Ureter (tissue), 1 donor: ENCODE measurements at regions not wholly inside any gene's neighbourhood (a gene's known extent, or its start where the extent isn't known, plus 50 kb on each side); places are given as distances from the start of the nearest gene placed in this dataset.

Experiments used
- DNase-seq: peaks from one replicate; pipeline ENCODE4 v3.0.0-alpha.2; 2020; ENCODE audit warnings: low spot score
- donor health status: DM: yes; HTN: yes; CAD: no.

DNA sequence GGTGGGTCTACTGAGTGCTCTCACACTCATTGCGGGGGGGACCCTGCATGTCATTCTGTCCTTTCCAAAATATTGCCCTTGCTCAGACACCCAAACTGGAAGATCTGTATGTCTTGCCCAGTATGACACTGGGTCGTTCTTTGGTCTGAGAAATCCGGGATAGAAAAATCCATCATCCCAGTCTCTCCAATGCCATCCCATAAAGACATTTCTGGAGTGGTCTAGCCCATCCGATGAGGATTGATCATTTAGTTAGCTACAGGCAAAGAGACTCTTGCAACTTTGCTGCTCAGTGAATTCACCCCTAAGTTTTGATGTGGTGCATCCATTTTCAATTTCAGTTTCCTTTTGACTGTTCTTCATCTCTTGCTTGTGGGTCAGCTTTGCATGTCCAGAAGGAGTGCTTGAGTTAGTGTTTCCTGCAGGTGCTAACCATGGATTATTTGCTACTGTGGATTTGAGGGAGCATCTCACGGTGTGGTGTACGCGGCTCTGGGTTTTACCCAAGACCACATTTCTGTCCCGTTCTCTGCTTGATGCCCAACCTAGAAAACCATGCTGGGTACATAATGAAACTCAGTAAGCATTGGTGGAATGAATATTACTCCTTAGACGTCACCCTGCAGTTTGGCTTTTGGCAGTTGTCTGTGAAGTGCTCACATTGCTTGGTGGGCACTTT lies 247.0 kb upstream of the MKI67 start:
- no peak for DNase-seq

DNA sequence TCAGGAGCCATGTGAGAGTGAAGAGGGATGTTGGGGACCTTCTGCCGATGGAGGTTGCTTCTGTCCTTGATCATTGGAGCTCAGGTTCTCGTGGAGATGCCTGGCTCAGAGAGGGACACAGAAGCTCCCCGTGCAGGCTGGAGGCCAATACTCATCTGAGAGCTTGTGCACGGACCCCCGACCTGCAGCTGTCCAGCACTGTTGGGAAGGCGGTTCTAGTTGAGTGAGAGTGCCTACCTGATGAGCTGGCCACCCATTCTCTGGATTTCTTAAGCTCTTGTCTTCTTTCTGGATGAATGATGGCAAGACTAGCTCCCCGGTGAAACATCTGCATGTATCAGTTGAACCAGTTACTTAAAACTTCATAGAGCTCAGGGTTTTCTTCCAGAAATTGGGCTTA lies 247.6 kb upstream of the MKI67 start:
- no peak for DNase-seq

DNA sequence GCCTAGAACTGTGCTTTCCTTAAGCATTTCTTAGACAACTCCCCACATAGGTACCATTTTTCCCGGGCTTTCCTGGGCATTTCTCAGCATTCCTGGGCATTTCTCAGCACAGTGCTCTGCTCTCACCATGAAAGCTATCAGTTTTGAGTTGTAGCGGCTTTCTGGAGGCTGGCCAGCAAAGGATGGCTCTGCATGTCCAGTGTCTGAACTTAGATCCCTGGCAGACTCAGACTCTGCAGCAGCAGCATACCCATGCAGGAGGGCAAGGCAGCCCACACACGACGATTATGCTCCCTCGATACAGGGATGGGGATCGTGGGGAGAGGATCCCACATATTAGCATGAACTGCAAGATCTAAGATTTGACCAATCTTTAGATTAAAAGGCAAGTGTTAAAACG lies 248.9 kb upstream of the MKI67 start:
- no peak for DNase-seq

DNA sequence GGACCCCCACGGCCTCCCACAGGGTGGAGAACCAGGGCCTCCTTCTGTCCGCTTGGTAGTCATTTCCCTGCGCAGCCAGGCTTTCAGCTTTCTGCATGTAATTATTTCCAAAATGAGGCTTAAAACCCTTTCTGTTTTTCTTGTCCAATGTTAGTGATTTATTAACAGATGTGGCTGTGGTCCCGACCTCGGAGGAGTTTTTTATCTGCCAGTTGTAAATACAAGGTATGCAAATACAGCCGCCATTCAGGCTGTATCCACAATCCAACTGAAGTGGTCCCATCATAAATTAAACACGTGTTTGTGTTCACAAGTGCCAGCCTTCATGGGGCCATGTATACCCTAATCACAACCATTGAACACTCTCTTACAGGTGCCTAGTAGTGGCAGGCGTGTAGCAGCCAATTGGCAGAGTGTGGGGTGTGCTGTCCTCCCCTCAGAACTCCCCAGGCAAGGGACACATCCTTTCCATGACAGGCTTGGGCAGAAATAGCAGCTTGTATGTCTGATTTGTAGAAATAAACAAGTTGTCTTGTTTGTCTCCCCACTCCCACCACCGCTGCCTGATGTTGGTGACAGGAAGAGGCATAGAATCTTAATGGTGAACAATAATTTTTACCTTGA lies 251.3 kb upstream of the MKI67 start:
- DNase-seq: no peak

DNA sequence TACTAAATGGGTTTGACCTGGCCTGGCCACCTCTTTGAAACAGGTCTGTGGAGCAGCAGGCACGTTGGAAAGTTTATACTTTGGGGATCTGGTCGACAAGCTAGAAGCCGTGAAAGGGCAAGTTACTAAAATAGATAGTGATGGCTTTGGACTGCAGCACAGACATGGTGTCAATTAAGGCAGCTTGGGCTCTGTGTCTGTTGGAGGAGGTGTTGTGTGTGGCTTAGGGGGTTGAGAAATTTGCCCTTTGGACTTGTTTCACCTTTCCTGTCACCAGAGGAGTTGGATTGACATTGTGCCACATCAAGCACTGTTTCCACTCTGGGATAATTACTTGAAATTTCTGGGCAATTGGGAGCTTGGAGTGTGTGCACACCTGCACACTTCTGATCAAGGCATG lies 251.8 kb upstream of the MKI67 start:
- no peak for DNase-seq

DNA sequence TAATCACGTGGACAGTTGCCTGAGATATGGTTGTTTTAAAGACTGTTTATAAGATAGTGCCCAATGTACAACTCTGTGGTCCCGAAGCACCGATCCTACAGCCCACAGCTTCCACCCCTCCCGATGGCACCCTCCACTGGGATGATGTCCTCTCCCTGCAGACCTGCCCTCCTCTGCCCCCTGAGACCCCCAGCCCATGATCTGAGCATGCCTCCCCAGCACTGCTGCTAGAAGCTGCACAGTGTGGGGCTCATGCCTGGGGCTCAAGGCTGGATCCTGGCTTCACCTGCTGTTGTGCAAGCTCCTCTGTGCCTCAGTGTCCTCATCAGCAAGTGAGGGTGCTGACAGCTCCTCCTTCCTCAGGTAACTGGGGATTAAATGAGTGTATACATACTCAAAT lies 254.7 kb upstream of the MKI67 start:
- DNase-seq: no peak

DNA sequence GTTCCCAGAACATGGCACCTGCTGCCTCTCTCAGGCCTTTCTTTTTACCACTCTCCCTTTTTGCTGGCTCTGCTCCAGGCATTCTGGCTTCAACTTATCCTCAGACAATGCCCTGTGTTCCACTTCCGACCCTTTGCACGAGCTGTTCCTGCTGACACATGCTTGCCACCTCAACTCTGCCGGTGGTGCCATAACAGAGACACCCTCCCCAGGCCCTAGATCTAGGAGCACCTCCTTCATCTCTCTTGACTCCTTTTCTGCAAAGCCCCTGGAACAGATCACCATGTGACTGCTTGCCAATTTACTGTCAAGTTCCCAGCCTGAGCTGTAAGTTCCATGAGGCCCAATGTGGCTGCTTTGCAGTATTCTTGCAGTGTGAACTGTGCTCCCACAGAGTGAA lies 256.0 kb upstream of the MKI67 start:
- DNase-seq: no peak

DNA sequence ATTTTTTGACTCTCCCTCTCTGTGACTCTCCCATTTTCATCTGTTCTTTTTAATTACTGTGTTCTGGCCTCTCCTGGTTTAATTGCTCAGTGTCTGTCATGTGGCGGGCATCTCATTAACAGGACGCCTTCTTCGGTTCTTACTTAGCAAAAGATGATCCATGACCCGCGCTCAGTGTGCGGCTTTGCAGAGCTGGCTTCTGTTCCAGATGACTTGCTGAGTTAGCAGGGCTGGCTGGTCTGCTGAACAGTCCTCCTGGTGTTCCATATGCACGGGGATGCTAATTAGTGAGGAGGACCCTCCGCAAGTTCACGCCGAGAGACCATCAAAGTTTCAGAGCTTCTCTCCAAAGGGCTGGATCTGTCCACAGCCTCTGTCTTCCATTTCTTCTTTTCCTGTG lies 258.6 kb upstream of the MKI67 start:
- DNase-seq: no peak

DNA sequence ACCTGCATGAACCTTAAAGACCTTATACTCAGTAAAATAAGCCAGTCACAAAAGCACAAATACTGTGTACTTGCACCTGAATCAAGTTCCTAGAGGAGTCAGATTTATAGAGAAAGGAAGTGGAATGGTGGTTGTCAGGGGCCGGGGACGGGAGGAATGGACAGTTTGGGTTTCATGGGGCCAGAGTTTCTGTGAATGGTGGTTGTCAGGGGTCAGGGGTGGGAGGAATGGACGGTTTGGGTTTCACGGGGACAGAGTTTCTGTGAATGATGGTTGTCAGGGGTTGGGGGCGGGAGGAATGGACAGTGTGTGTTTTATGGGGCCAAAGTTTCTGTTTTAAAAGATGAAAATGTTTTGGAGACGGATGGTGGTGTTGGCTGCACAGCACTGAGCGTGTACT lies 260.0 kb upstream of the MKI67 start:
- DNase-seq: no peak

DNA sequence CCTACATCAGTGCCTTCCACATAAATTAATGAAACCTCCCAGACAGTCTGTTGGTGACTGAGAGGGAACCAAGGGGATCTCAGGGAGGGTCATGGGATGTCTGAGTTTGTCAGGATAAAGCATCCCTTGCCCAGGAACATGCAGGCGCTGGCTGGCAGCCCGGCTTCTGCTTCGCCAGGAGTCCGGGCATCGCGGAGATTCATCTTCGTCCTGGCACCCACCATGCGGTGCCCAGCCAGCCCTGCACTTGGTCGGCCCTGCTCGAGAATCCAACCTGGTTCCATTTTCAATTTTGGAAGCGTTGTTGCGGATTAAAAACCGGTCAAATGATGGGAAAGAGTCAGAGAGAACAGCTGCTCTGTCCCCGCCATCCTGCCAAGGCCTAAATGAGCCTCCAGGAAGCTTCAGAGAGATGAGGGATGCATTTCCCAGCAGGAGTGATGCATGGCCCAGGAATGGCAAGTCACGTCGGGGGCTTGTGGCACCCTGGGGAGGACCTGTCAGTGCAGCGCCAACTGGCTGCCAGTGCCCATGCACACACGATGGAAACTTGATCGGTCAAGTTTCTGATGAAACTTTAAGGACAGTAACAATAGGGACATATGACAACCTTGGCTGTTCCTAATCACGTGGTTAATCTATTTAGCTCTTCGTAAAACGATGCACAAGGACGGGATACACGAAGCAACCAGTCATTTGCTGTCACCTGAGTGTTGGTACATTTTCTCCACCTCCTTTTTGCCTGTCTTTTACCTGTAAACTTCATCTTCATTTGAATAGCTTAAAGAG lies 260.8 kb upstream of the MKI67 start:
- DNase-seq: no peak

DNA sequence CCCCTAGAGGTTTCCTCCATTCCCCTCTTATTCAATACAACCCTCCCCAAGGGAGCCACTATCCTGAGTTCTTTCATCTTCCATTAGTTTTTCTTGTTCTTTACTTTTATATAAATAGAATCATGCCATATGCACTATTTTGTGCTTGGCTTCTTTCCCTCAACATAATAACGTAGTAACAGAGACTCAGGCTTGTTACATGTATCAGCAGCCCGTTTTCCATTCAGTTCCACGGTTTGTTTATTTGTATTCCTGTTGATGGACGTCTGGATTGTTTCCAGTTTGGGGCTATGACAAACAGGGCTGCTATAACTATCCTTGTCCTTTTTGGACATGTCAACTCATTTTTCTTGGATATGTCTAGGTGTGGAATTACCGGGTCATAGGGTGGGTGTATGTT lies 264.4 kb upstream of the MKI67 start:
- no peak for DNase-seq

DNA sequence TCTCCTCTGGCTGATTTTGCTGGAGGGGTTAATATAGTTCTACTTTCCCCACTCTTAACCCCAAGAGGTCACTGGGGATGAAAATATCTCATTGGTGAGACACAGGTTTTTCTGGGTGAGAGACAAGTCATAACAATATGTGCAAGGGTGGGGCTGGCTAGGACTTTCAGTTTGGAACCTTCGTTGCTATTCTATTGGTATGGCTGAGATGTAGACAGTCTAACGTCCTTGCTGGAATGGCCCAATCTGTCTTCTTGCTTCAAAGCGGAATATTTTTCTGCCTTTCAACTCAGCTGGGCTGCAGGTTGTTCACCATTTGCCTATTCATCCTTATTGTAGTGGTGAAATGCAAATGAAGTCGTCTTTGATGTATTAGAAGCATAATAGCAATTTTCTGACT lies 267.3 kb upstream of the MKI67 start:
- DNase-seq: no peak

DNA sequence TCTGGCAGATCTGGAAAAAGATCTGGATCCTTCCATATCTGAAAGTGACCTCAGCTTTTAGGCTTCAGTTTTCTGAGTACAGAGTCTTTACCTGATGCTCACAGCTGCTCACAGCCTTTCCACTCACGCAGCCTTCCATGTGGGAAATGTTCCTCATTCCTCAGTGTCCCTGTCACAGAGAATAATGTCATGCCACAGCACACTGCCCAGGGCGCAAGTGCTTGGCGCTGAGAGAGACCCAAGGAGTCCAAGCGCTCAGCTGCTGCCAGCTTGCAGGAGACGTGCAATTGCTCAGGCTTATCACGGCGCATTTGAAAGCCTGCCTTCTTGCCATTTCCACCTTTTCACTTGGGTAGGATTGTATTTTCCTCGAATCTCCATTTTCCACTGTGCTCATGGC lies 271.9 kb upstream of the MKI67 start:
- no peak for DNase-seq

DNA sequence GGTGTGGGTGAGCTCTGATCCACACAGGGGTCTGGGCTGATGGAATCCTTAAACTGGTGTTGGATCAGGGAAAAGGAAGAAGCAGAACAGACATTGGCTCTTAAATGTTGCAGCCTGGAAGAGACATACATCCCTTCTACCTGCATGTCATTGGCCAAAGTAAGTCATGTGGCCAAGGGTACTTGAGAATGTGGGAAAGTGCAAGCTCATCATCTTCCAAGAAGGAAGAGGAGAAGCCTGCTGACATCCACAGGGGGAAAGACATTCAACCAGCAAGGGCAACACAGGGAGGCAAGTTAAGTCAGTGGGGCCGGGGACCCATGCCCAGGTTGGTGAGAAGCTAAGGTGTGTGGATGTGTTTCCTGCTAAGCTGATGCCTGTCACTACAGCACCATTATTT lies 272.8 kb upstream of the MKI67 start:
- DNase-seq: no peak

DNA sequence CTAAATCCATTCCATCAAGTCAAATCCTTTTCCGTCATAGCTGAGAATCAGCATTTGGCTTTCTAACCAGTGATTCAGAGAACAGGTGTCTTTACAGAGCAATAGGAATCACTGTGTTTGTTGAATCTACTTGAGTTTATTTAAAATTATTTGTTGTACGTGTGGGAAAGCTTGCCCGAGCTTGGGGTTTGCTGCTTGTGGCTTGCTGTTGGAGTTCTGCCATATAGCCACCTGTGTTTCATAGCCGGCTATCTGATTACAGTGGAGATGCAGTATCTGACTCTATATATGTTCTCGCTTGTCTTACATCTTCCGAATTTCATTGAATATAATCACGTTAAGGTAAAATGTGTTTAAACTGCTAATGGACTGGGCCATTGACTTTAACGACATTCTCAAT lies 274.3 kb upstream of the MKI67 start:
- no peak for DNase-seq

DNA sequence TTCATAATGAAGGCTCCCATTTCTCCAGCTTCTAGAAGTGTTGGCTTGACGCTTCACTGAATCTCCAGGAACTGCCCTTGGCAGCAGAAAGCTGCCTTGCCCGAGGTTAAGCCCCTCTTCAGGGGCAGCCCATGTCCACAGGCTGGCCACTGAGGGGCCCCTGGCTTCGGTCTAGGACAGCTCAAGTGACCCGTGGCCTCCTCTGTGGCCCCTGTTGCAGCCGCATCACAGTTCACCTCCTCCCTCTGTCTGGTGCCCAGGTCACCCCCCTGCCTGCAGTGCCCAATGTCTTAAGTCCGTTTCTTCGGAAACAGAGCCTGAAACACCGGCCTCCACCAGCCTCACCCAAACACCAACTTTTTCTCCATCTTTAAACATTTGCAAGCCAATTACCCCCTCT lies 279.2 kb upstream of the MKI67 start:
- DNase-seq: no peak

DNA sequence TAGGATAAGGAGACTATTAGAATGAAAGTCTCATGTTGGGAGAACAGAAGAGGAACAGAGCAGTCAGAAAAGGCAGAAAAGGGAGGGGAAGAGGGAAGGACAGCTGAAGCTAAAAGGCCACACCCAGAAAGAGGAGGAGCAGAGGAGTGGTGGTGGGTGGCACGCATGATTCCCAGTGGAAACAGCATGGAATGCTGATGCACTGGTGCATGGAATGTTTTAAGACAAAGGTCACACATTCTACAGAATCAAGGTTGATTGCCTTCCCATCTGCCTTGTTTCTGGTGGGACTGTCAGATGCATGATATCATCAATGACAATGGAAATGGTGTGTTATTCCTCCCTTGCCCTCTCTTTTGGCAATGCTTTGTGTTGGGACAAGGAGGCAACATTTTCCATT lies 285.4 kb upstream of the MKI67 start:
- DNase-seq: no peak

DNA sequence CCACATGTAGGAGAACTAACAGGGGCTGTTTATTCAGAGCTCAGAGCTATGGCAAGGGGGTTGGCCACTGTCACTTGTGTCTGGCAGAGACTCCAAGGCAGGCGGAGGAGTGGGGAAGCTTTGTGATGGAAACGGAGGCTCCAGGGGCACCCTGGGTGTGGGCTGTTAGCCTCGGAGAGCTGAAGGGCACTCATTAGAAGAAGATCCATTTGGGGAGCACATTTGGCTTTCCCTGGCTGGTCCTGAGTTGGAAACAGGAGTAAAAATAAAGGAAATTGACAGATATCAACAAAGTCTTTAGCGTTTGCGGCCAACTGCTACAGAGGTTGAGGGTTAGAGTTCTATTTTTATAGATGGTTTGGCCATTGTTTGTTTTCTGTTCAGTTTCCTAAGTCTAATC lies 288.3 kb upstream of the MKI67 start:
- DNase-seq: no peak

DNA sequence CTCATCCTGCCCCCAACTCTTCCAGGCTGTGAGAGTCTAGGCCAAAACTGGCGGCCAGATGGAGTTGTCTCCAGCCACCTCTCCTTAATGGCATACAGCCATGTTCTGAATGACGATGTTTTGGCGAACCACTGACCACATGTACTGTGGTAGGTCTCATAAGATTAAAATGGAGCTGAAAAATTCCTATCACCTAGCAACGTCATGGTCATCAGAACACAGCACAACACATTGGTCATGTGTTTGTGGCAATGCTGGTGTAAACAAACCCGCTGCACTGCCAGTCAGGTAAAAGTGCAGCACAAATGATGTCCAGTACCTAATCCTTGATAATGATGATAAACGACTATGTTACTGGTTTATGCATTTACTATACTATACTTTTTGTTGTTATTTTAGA lies 290.0 kb upstream of the MKI67 start:
- DNase-seq: peak; percentile 22

DNA sequence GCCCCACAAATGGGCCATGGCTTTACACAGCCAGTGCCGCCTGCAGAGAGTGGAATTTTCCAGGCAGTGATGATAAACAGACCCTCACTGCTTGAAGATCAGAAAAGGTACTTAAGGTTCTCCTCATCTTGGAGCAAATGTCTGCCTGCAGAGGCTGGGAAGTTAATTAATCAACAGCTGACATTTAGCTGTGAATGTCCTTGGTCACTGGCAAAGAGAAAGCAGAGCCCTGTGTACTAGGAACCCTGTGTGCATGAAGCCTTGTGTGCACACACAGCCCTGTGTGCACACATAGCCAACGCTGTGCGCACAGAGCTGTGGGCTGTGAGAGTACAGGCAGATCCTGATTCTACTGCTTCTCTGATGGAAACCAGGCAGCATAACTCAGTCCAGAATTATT lies 291.6 kb upstream of the MKI67 start:
- no peak for DNase-seq

DNA sequence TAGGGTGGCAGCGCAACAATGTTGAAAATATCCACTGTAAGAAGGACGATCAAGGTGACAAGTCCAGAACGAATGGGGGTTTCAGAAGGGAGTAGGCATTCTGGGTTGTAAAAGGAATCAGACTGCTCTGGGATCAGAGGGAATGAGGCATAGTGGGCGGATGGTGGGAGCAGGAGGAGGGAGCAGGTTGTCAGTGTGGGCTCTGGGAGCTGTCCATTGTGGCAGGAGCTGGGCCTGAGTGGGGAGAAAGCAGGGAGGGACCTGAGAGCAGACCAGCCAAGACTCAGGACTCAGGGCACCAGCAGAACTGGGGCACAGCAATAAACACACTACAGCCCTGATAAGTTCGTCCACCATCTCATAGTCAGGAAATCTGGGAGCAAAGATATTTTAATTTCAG lies 292.6 kb upstream of the MKI67 start:
- DNase-seq: no peak

DNA sequence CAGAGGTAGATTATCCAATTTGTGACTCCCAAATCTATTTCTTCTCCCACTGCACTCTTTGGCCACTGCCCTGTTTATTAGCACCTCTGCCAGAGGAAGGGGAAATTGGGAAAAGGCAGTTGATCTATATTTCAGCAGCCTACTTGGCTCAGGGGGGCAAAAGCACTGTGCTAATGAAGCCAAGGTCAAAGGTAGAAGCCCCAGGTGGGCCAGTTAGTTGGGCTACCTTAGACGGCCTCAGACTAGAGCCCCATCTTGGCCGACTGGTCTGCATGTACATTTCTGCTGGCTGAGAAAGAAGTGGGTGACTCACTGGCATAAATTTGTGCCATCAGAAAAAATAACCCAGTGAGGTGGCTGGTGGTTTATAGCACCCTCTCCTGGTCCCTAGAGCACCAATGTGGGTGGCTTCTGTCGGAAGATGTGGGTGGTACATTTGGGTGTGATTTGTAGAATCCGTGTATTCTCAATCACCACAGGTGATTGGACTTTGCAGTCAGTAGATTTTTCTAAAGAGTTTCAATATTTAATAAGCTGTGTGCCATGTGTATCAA lies 293.3 kb upstream of the MKI67 start:
- no peak for DNase-seq

DNA sequence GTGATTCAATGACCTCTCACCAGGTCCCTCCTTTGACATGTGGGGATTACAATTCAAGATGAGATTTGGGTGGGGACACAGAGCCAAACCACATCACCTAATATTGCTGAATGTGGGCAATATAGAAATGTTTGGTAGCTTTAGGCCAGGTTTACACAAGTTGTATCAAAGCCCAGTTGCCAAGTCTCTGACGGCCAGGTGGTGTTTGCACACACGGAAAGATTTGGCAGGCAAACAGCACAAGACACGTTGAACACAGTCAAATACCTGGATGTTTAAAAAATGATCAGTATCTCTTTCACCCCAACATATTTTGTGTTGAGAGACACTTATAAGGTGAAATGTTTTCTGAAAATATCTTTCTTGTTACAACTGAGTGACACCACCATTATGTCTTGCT lies 294.4 kb upstream of the MKI67 start:
- peak; percentile 8 for DNase-seq
